A549 (cell line): ENCODE measurements at regions not wholly inside any gene's neighbourhood (a gene's known extent, or its start where the extent isn't known, plus 50 kb on each side); places are given as distances from the start of the nearest gene placed in this dataset.

Experiments
- ATAC-seq, 2 experiments: fragments of 200-7000 bp in 1 of 2; fragments of >200 bp in 1 of 2; cut with Nextera tagmentation in 1 of 2; cut with Tn5 transposase in 1 of 2; 3 replicates each; pipeline versions ENCODE4 v1.8.0 to v1.9.1; 2018 to 2020; ENCODE audit warnings: mild to moderate bottlenecking in 1 of 2, moderate library complexity in 1 of 2
- CTCF ChIA-PET: fragments of 300-600 bp; sonication (Branson Sonifier 250); formaldehyde crosslinking; extraction: SDS; loops from one replicate; lab custom pipeline; 2021; ENCODE audit warnings: antibody characterized with exemption, inconsistent platforms; lab: Yijun Ruan, JAX
- POLR2A ChIA-PET: fragments of 350-600 bp; formaldehyde crosslinking; extraction: SDS; loops from one replicate; lab custom pipeline; 2021; ENCODE audit warnings: antibody characterized with exemption, inconsistent platforms; lab: Yijun Ruan, JAX
- DNase-seq, 2 experiments: peaks; one replicate each; pipeline versions ENCODE4 v3.0.0 to v3.0.0-alpha.2; 2011 to 2016; ENCODE audit warnings: low read depth in 1 of 2, low spot score in 1 of 2
- FAIRE-seq: peaks from 2 replicates; lab custom pipeline; 2011; peaks lifted over from hg19 to GRCh38; lab: Jason Lieb, UNC
- H3K27ac ChIP-seq, 2 experiments: fragments of >200 bp; sonication (Bioruptor Twin); formaldehyde crosslinking; 3 replicates each; pipeline ENCODE4 v1.5.1; 2016 to 2017
- H3K4me1 ChIP-seq: fragments of >200 bp; sonication (Bioruptor Twin); formaldehyde crosslinking; 3 replicates; pipeline ENCODE4 v1.6.1; 2016
- H3K4me2 ChIP-seq: fragments of >200 bp; sonication (Bioruptor Twin); formaldehyde crosslinking; 3 replicates; pipeline ENCODE4 v1.6.1; 2016
- H3K4me3 ChIP-seq: fragments of >200 bp; sonication (Bioruptor Twin); formaldehyde crosslinking; 3 replicates; pipeline ENCODE4 v1.5.1; 2016
- H3K9me3 ChIP-seq: fragments of >200 bp; sonication (Bioruptor Twin); formaldehyde crosslinking; 3 replicates; pipeline ENCODE4 v1.6.1; 2016
- EHMT2 ChIP-seq: fragments of 200-600 bp; sonication (generic); IDR thresholded peaks from 2 replicates; pipeline ENCODE4 v1.6.1; 2016; ENCODE audit warnings: antibody characterized with exemption, low read depth, mild to moderate bottlenecking, moderate library complexity
- EP300 ChIP-seq, 2 experiments: fragments of >200 bp; sonication (Bioruptor Twin); formaldehyde crosslinking; IDR thresholded peaks; 2 replicates in 1 of 2; 3 replicates in 1 of 2; pipeline ENCODE4 v1.6.1; 2016 to 2017
- ESRRA ChIP-seq: fragments of 150-350 bp; IDR thresholded peaks from 2 replicates; pipeline ENCODE4 v1.6.1; 2014; ENCODE audit warnings: mild to moderate bottlenecking, low read length, borderline replicate concordance
- FOXS1 ChIP-seq: fragments of 250-450 bp; sonication (Bioruptor Pico); IDR thresholded peaks from 2 replicates; pipeline ENCODE4 v1.5.0; 2020; ENCODE audit warnings: mild to moderate bottlenecking, moderate library complexity
- HDAC2 ChIP-seq: fragments of 200-600 bp; sonication (generic); IDR thresholded peaks from 2 replicates; pipeline ENCODE4 v1.6.1; 2016
- HEYL ChIP-seq: fragments of 250-450 bp; sonication (Bioruptor Pico); IDR thresholded peaks from 2 replicates; pipeline ENCODE4 v1.8.0; 2021; ENCODE audit warnings: mild to moderate bottlenecking, moderate library complexity
- HOXA7 ChIP-seq: fragments of 250-450 bp; sonication (Bioruptor Pico); IDR thresholded peaks from 2 replicates; pipeline ENCODE4 v1.5.0; 2020; ENCODE audit warnings: mild to moderate bottlenecking, moderate library complexity
- MAFK ChIP-seq: fragments of 450-650 bp; IDR thresholded peaks from 2 replicates; pipeline ENCODE4 v1.6.1; 2014; ENCODE audit not compliant: partially characterized antibody
- MAZ ChIP-seq: fragments of 150-350 bp; IDR thresholded peaks from 2 replicates; pipeline ENCODE4 v1.6.1; 2014; ENCODE audit warnings: antibody characterized with exemption, low read depth, low read length, borderline replicate concordance
- MYC ChIP-seq: IDR thresholded peaks from 2 replicates; pipeline ENCODE4 v1.6.1; 2012; ENCODE audit warnings: mild to moderate bottlenecking, inconsistent platforms, low read length, improper control_type of control experiment, borderline replicate concordance
- POLR2AphosphoS2 ChIP-seq: conservative IDR thresholded peaks from 2 replicates; pipeline ENCODE4 v1.6.1; 2012; ENCODE audit warnings: low read length, improper control_type of control experiment, inconsistent platforms
- RAD21 ChIP-seq, 2 experiments: fragments of >200 bp in 1 of 2; sonication (Bioruptor Twin) in 1 of 2; formaldehyde crosslinking in 1 of 2; IDR thresholded peaks in 1 of 2; conservative IDR thresholded peaks in 1 of 2; 2 replicates in 1 of 2; 3 replicates in 1 of 2; pipeline ENCODE4 v1.6.1; 2012 to 2018; ENCODE audit warnings: inconsistent platforms in 1 of 2
- RFX5 ChIP-seq: fragments of 450-650 bp; IDR thresholded peaks from 2 replicates; pipeline ENCODE4 v1.7.1; 2014; ENCODE audit warnings: antibody characterized with exemption, mild to moderate bottlenecking, moderate library complexity
- RNF2 ChIP-seq: fragments of 200-600 bp; sonication (generic); IDR thresholded peaks from 2 replicates; pipeline ENCODE4 v1.6.1; 2016; ENCODE audit warnings: low read depth, mild to moderate bottlenecking, antibody characterized with exemption, moderate library complexity, borderline replicate concordance
- WGBS: methylation state at CpG from one replicate; pipeline ENCODE4 v1.1.6; 2017; ENCODE audit errors: missing lambda C conversion rate; 5-methylcytosine and 5-hydroxymethylcytosine counted together
- TF ChIP-seq, protein P1 (sequence below): fragments of 200-600 bp; sonication (generic); IDR thresholded peaks from 2 replicates; pipeline ENCODE4 v1.6.1; 2016; ENCODE audit warnings: antibody characterized with exemption, mild to moderate bottlenecking, moderate library complexity
- TF ChIP-seq, protein P2 (sequence below): fragments of >200 bp; sonication (Bioruptor Twin); formaldehyde crosslinking; IDR thresholded peaks from 3 replicates; pipeline ENCODE4 v1.5.1; 2016
- TF ChIP-seq, protein P3 (sequence below): IDR thresholded peaks from 2 replicates; pipeline ENCODE4 v1.6.1; 2012
- TF ChIP-seq, protein P4 (sequence below): IDR thresholded peaks from 2 replicates; pipeline ENCODE4 v1.6.1; 2012

DNA sequence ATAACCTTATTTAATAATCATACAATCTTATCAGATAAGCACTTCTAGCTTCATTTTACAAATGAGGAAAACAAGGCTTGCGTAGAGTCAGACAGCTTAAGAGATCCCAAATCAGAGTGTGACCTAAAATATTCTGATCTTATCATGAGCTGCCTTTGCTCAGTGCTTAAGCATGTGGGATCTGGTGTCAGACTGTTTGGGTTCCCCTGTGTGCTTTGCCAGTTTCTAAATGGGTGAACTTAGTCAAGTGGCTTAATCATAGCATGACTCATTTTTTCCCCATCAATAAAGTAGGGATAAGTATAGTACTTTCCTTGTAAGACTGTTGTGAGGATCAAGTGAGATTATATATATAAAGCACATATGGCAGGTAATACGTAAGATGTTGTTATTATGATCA is 612.6 kb upstream of the C16orf82 start:
- TF ChIP-seq, protein P1, sequence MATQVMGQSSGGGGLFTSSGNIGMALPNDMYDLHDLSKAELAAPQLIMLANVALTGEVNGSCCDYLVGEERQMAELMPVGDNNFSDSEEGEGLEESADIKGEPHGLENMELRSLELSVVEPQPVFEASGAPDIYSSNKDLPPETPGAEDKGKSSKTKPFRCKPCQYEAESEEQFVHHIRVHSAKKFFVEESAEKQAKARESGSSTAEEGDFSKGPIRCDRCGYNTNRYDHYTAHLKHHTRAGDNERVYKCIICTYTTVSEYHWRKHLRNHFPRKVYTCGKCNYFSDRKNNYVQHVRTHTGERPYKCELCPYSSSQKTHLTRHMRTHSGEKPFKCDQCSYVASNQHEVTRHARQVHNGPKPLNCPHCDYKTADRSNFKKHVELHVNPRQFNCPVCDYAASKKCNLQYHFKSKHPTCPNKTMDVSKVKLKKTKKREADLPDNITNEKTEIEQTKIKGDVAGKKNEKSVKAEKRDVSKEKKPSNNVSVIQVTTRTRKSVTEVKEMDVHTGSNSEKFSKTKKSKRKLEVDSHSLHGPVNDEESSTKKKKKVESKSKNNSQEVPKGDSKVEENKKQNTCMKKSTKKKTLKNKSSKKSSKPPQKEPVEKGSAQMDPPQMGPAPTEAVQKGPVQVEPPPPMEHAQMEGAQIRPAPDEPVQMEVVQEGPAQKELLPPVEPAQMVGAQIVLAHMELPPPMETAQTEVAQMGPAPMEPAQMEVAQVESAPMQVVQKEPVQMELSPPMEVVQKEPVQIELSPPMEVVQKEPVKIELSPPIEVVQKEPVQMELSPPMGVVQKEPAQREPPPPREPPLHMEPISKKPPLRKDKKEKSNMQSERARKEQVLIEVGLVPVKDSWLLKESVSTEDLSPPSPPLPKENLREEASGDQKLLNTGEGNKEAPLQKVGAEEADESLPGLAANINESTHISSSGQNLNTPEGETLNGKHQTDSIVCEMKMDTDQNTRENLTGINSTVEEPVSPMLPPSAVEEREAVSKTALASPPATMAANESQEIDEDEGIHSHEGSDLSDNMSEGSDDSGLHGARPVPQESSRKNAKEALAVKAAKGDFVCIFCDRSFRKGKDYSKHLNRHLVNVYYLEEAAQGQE: no peak
- TF ChIP-seq, protein P2, sequence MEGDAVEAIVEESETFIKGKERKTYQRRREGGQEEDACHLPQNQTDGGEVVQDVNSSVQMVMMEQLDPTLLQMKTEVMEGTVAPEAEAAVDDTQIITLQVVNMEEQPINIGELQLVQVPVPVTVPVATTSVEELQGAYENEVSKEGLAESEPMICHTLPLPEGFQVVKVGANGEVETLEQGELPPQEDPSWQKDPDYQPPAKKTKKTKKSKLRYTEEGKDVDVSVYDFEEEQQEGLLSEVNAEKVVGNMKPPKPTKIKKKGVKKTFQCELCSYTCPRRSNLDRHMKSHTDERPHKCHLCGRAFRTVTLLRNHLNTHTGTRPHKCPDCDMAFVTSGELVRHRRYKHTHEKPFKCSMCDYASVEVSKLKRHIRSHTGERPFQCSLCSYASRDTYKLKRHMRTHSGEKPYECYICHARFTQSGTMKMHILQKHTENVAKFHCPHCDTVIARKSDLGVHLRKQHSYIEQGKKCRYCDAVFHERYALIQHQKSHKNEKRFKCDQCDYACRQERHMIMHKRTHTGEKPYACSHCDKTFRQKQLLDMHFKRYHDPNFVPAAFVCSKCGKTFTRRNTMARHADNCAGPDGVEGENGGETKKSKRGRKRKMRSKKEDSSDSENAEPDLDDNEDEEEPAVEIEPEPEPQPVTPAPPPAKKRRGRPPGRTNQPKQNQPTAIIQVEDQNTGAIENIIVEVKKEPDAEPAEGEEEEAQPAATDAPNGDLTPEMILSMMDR: no peak
- TF ChIP-seq ESRRA (no peak), MAFK (no peak)
- TF ChIP-seq, protein P3, sequence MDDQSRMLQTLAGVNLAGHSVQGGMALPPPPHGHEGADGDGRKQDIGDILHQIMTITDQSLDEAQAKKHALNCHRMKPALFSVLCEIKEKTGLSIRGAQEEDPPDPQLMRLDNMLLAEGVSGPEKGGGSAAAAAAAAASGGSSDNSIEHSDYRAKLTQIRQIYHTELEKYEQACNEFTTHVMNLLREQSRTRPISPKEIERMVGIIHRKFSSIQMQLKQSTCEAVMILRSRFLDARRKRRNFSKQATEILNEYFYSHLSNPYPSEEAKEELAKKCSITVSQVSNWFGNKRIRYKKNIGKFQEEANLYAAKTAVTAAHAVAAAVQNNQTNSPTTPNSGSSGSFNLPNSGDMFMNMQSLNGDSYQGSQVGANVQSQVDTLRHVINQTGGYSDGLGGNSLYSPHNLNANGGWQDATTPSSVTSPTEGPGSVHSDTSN: no peak
- DNase-seq (no peak), ATAC-seq (no peak), FAIRE-seq (no peak)
- Histone ChIP-seq H3K4me2 (no peak overlapping the region), H3K4me1 (no peaks in the 10 kb centered on the region), H3K4me3 (no peak overlapping the region), H3K9me3 (no peaks in the 10 kb centered on the region), H3K27ac (no peak overlapping the region)
- CTCF ChIA-PET: interaction anchor here (0.8 to 1.8 kb wide), 2 partner anchors 9 to 20 kb away, joined by 3 to 6 read pairs; no protein-coding TSS in a partner anchor
- 10% methylated on average over 2 of the region's 2 CpGs for WGBS
- POLR2A ChIA-PET: no interaction called here

DNA sequence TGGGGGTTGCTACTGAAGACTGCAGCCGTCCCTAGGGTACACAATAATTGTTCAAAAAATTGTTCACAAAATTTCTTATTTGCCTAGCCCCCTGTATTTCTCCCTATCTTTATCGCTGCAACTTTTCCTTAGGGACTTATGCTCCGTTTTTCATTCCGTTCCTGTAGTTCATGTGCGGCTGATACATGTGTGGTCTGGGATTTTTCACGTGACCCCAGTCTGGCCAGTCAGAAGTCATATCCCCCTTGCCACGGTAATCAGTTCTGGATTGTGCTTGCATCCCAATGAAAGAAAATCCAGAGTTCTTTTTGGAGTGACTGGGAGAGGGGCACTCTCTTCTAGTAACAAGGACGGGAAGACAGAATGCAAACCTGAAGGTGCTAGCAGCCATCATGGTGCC is 610.7 kb upstream of the C16orf82 start:
- TF ChIP-seq POLR2AphosphoS2: no peak
- TF ChIP-seq EHMT2: no peak
- TF ChIP-seq, protein P4, sequence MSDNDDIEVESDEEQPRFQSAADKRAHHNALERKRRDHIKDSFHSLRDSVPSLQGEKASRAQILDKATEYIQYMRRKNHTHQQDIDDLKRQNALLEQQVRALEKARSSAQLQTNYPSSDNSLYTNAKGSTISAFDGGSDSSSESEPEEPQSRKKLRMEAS: no peak
- no peak for TF ChIP-seq MAZ
- Histone ChIP-seq H3K27ac (no peak overlapping the region), H3K4me1 (no peaks in the 10 kb centered on the region), H3K4me3 (no peak overlapping the region), H3K9me3 (no peaks in the 10 kb centered on the region), H3K4me2 (no peak overlapping the region)
- DNase-seq: no peak
- ChIA-PET POLR2A (no interaction called here), CTCF (no interaction called here)
- ATAC-seq: no peak
- FAIRE-seq: no peak
- WGBS: 18% methylated on average over 8 of the region's 8 CpGs

DNA sequence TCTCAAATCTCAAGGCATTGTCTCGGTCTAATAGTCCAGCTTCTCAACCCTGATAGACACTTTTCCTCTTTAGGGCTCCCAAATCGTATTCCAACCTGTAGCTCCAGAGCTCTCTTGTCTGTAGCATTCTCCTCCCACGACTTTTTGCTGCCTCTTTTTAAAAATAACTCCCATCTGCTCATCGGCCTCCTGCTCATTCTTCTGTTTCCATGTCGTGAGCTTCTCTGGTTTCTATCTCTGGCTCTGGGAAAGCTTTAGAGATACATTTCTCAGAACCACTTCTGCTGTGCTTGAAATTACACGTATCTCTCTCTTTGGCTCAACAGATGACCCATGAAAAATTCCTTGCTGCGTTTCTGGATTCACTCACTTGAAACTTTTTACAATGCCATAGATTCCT is 609.6 kb upstream of the C16orf82 start:
- POLR2A ChIA-PET: no interaction called here
- 3% methylated on average over 7 of the region's 7 CpGs for WGBS
- FAIRE-seq: no peak
- H3K4me3 ChIP-seq: no peak overlapping the region
- no peak for ATAC-seq
- CTCF ChIA-PET: interaction anchor here (0.6 kb wide), 2 partner anchors 31 to 562 kb away, joined by 3 read pairs; no protein-coding TSS in a partner anchor
- no peak overlapping the region for H3K4me2 ChIP-seq
- TF ChIP-seq, protein P2: no peak
- TF ChIP-seq EP300 (IDR thresholded peaks at IDR 0.05) (no peak), RNF2 (no peak), HOXA7 (CRISPR knock-in tag) (no peak), HDAC2 (no peak), MYC (no peak), RAD21 (conservative IDR thresholded peaks at IDR 0.05 in 1 of 2, IDR thresholded peaks at IDR 0.05 in 1 of 2) (no peak), FOXS1 (CRISPR knock-in tag) (no peak), HEYL (CRISPR knock-in tag) (no peak), RFX5 (no peak)
- H3K27ac ChIP-seq: no peak overlapping the region
- H3K4me1 ChIP-seq: no peaks in the 10 kb centered on the region
- no peaks in the 10 kb centered on the region for H3K9me3 ChIP-seq
- no peak for DNase-seq
